ENCODE measurements at regions not wholly inside any gene's neighbourhood (a gene's known extent, or its start where the extent isn't known, plus 50 kb on each side); places are given as distances from the start of the nearest gene placed in this dataset.

GRCh38 chr14:87434680-87435079 lies 558.3 kb downstream of the GALC start:
- no peak for DNase-seq
- 39 to 60% methylated on average over 1 of the region's 1 CpG for WGBS, 2 donors

GRCh38 chr14:87434011-87434410 lies 559.0 kb downstream of the GALC start:
- no peak for DNase-seq
- intact Hi-C loops (cut with DNase I): no loop called here
- WGBS, 2 donors: 47 to 64% methylated on average over 1 of the region's 1 CpG

More at GRCh38 chr14:87434680-87435079, 558.3 kb downstream of the GALC start:
- intact Hi-C loops (cut with DNase I): no loop called here
- no peaks in the 10 kb centered on the region for H3K9me3 ChIP-seq
- no peaks in the 10 kb centered on the region for H3K27me3 ChIP-seq
- H3K36me3 ChIP-seq: no peaks in the 10 kb centered on the region
- H3K27ac ChIP-seq: no peak overlapping the region
- TF ChIP-seq POLR2A (IDR thresholded peaks at IDR 0.05) (no peak), CTCF (IDR thresholded peaks at IDR 0.05) (no peak)
- H3K4me1 ChIP-seq: no peaks in the 10 kb centered on the region
- H3K4me3 ChIP-seq: no peak overlapping the region

GRCh38 chr14:87432698-87433097 lies 560.3 kb downstream of the GALC start:
- TF ChIP-seq CTCF (IDR thresholded peaks at IDR 0.05) (no peak), POLR2A (IDR thresholded peaks at IDR 0.05) (no peak)
- Histone ChIP-seq H3K9me3 (no peaks in the 10 kb centered on the region), H3K4me3 (no peak overlapping the region), H3K4me1 (no peaks in the 10 kb centered on the region), H3K27ac (no peak overlapping the region), H3K27me3 (no peaks in the 10 kb centered on the region), H3K36me3 (no peaks in the 10 kb centered on the region)
- no peak for DNase-seq
- intact Hi-C loops (cut with DNase I): no loop called here
- WGBS, 2 donors: 88 to 89% methylated on average over 6 of the region's 6 CpGs

More at GRCh38 chr14:87434011-87434410, 559.0 kb downstream of the GALC start:
- H3K36me3 ChIP-seq: no peaks in the 10 kb centered on the region
- H3K27me3 ChIP-seq: no peaks in the 10 kb centered on the region
- no peaks in the 10 kb centered on the region for H3K9me3 ChIP-seq
- no peak overlapping the region for H3K4me3 ChIP-seq
- H3K27ac ChIP-seq: no peak overlapping the region
- TF ChIP-seq CTCF (IDR thresholded peaks at IDR 0.05) (no peak), POLR2A (IDR thresholded peaks at IDR 0.05) (no peak)
- H3K4me1 ChIP-seq: no peaks in the 10 kb centered on the region

- Histone ChIP-seq H3K4me3 (no peak overlapping the region), H3K4me1 (no peaks in the 10 kb centered on the region), H3K36me3 (no peaks in the 10 kb centered on the region), H3K27ac (no peak overlapping the region), H3K27me3 (no peaks in the 10 kb centered on the region), H3K9me3 (no peaks in the 10 kb centered on the region)
- DNase-seq: no peak
- TF ChIP-seq CTCF (IDR thresholded peaks at IDR 0.05) (no peak), POLR2A (IDR thresholded peaks at IDR 0.05) (no peak)
- intact Hi-C loops (cut with DNase I): no loop called here
These were observed 562.2 kb downstream of the GALC start for GRCh38 chr14:87430810-87431209.

- intact Hi-C loops (cut with DNase I): no loop called here
- 44 to 52% methylated on average over 7 of the region's 7 CpGs for WGBS, 2 donors
- Histone ChIP-seq H3K27ac (no peak overlapping the region), H3K9me3 (no peaks in the 10 kb centered on the region), H3K4me1 (no peaks in the 10 kb centered on the region), H3K4me3 (no peak overlapping the region), H3K27me3 (no peaks in the 10 kb centered on the region), H3K36me3 (no peaks in the 10 kb centered on the region)
- no peak for DNase-seq
- no peak for TF ChIP-seq CTCF (IDR thresholded peaks at IDR 0.05)
- TF ChIP-seq POLR2A (IDR thresholded peaks at IDR 0.05): no peak
These were observed 562.8 kb downstream of the GALC start for GRCh38 chr14:87430214-87430613.

Measured in esophagus squamous epithelium (tissue), 5 donors.